GM23338 (cell line): ENCODE measurements at regions not wholly inside any gene's neighbourhood (a gene's known extent, or its start where the extent isn't known, plus 50 kb on each side); places are given as distances from the start of the nearest gene placed in this dataset.

Experiments used
- ATAC-seq: fragments of 200-7000 bp; cut with Tn5 transposase; 3 replicates; pipeline ENCODE4 v1.9.1; 2020
- DNase-seq: peaks from one replicate; pipeline ENCODE4 v3.0.0-alpha.2; 2015; ENCODE audit warnings: low spot score
- H2AFZ ChIP-seq: fragments of 200-600 bp; sonication (generic); 2 replicates; pipeline ENCODE4 v1.8.0; 2016; ENCODE audit warnings: antibody characterized with exemption, mild to moderate bottlenecking, moderate library complexity
- H3F3A ChIP-seq: fragments of 200-600 bp; sonication (generic); replicated peaks from 2 replicates; pipeline ENCODE4 v1.8.0; 2017; ENCODE audit warnings: antibody characterized with exemption, mixed run types, low read depth
- H3K27ac ChIP-seq: fragments of 200-600 bp; sonication (generic); 2 replicates; pipeline ENCODE4 v1.6.1; 2016; ENCODE audit warnings: low read depth
- H3K27me3 ChIP-seq: fragments of 200-600 bp; sonication (generic); 2 replicates; pipeline ENCODE4 v1.8.0; 2016; ENCODE audit warnings: mild to moderate bottlenecking, mixed run types, moderate library complexity; ENCODE audit not compliant: insufficient read depth
- H3K36me3 ChIP-seq: fragments of 200-600 bp; sonication (generic); 2 replicates; pipeline ENCODE4 v1.8.0; 2016; ENCODE audit warnings: mild to moderate bottlenecking; ENCODE audit not compliant: insufficient read depth
- H3K4me1 ChIP-seq: fragments of 200-600 bp; sonication (generic); 2 replicates; pipeline ENCODE4 v1.8.0; 2016; ENCODE audit warnings: mild to moderate bottlenecking, moderate library complexity; ENCODE audit not compliant: insufficient read depth
- H3K4me2 ChIP-seq: fragments of 200-600 bp; sonication (generic); 2 replicates; pipeline ENCODE4 v1.7.1; 2017; ENCODE audit warnings: mixed run types
- H3K4me3 ChIP-seq: fragments of 200-600 bp; sonication (generic); 2 replicates; pipeline ENCODE4 v1.6.1; 2016; ENCODE audit warnings: mixed run types
- H3K79me2 ChIP-seq: fragments of 200-600 bp; sonication (generic); replicated peaks from 2 replicates; pipeline ENCODE4 v1.8.0; 2017; ENCODE audit warnings: mild to moderate bottlenecking; ENCODE audit not compliant: insufficient read depth
- H3K9me2 ChIP-seq: fragments of 200-600 bp; sonication (generic); 2 replicates; pipeline ENCODE4 v1.8.0; 2017; ENCODE audit not compliant: insufficient read depth
- H4K20me1 ChIP-seq: fragments of 200-600 bp; sonication (generic); replicated peaks from 2 replicates; pipeline ENCODE4 v1.8.0; 2017; ENCODE audit warnings: mild to moderate bottlenecking; ENCODE audit not compliant: insufficient read depth
- H3K27ac Mint-ChIP-seq: 2 replicates; pipeline ENCODE4 v1.8.0; 2020; ENCODE audit warnings: inconsistent platforms, mild to moderate bottlenecking, moderate library complexity, mixed read lengths
- H3K27me3 Mint-ChIP-seq: 3 replicates; pipeline ENCODE4 v1.8.0; 2022; ENCODE audit warnings: low read depth, mild to moderate bottlenecking, moderate library complexity, mixed read lengths, inconsistent platforms; ENCODE audit not compliant: insufficient read depth, poor library complexity
- H3K36me3 Mint-ChIP-seq: 3 replicates; pipeline ENCODE4 v1.8.0; 2021; ENCODE audit warnings: low read depth, mild to moderate bottlenecking, inconsistent platforms, moderate library complexity, mixed read lengths
- H3K4me1 Mint-ChIP-seq: 3 replicates; pipeline ENCODE4 v1.8.0; 2020; ENCODE audit warnings: mild to moderate bottlenecking, inconsistent platforms, mixed read lengths
- H3K4me3 Mint-ChIP-seq: 3 replicates; pipeline ENCODE4 v1.8.0; 2021; ENCODE audit warnings: moderate library complexity, mild to moderate bottlenecking, inconsistent platforms, mixed read lengths
- H3K9me3 Mint-ChIP-seq: 3 replicates; pipeline ENCODE4 v1.8.0; 2020; ENCODE audit warnings: moderate library complexity, mild to moderate bottlenecking, inconsistent platforms, mixed read lengths
- CREB1 ChIP-seq: fragments of 250-450 bp; sonication (Bioruptor Pico); IDR thresholded peaks from 2 replicates; pipeline ENCODE4 v1.5.0; 2020; ENCODE audit warnings: low read depth, mild to moderate bottlenecking, moderate library complexity
- EZH2 ChIP-seq: fragments of 200-600 bp; sonication (generic); IDR thresholded peaks from one replicate; pipeline ENCODE4 v1.8.0; 2017; ENCODE audit warnings: antibody characterized with exemption, mild to moderate bottlenecking, low read depth; ENCODE audit not compliant: unreplicated experiment
- EZH2phosphoT487 ChIP-seq: fragments of 200-600 bp; sonication (generic); IDR thresholded peaks from one replicate; pipeline ENCODE4 v1.8.1; 2018; ENCODE audit warnings: antibody characterized with exemption; ENCODE audit not compliant: unreplicated experiment
- JUNB ChIP-seq: IDR thresholded peaks from one replicate; pipeline ENCODE4 v1.6.1; 2016; ENCODE audit warnings: antibody characterized with exemption; ENCODE audit not compliant: unreplicated experiment
- NANOG ChIP-seq: IDR thresholded peaks from 2 replicates; pipeline ENCODE4 v1.6.1; 2016; ENCODE audit warnings: antibody characterized with exemption, borderline replicate concordance
- POLR2AphosphoS5 ChIP-seq: IDR thresholded peaks from 2 replicates; pipeline ENCODE4 v1.6.1; 2016; ENCODE audit warnings: antibody characterized with exemption, low read depth
- STAT1 ChIP-seq: IDR thresholded peaks from one replicate; pipeline ENCODE4 v1.6.1; 2016; ENCODE audit warnings: antibody characterized with exemption; ENCODE audit not compliant: unreplicated experiment
- ZNF114 ChIP-seq: fragments of 250-450 bp; sonication (Bioruptor Pico); IDR thresholded peaks from 2 replicates; pipeline ENCODE4 v1.5.0; 2020; ENCODE audit warnings: mild to moderate bottlenecking, moderate library complexity
- ZNF331 ChIP-seq: fragments of 250-450 bp; sonication (Bioruptor Pico); IDR thresholded peaks from 2 replicates; pipeline ENCODE4 v1.5.0; 2020; ENCODE audit warnings: low read depth, mild to moderate bottlenecking, moderate library complexity
- TF ChIP-seq, protein P1 (sequence below): IDR thresholded peaks from one replicate; pipeline ENCODE4 v1.6.1; 2018; ENCODE audit warnings: antibody characterized with exemption; ENCODE audit not compliant: unreplicated experiment
- TF ChIP-seq, protein P2 (sequence below), 2 experiments: fragments of 200-600 bp in 1 of 2; sonication (generic) in 1 of 2; conservative IDR thresholded peaks; 2 replicates each; pipeline versions ENCODE4 v1.5.1 to v1.6.1; 2016 to 2017; ENCODE audit warnings: antibody characterized with exemption in 2 of 2, low read depth in 2 of 2, mild to moderate bottlenecking in 2 of 2, moderate library complexity in 1 of 2
- TF ChIP-seq, protein P3 (sequence below): IDR thresholded peaks from 2 replicates; pipeline ENCODE4 v1.6.1; 2016; ENCODE audit warnings: antibody characterized with exemption
- TF ChIP-seq, protein P4 (sequence below): fragments of 250-450 bp; sonication (Bioruptor Pico); IDR thresholded peaks from 2 replicates; pipeline ENCODE4 v1.5.0; 2020; ENCODE audit warnings: mild to moderate bottlenecking, moderate library complexity

DNA sequence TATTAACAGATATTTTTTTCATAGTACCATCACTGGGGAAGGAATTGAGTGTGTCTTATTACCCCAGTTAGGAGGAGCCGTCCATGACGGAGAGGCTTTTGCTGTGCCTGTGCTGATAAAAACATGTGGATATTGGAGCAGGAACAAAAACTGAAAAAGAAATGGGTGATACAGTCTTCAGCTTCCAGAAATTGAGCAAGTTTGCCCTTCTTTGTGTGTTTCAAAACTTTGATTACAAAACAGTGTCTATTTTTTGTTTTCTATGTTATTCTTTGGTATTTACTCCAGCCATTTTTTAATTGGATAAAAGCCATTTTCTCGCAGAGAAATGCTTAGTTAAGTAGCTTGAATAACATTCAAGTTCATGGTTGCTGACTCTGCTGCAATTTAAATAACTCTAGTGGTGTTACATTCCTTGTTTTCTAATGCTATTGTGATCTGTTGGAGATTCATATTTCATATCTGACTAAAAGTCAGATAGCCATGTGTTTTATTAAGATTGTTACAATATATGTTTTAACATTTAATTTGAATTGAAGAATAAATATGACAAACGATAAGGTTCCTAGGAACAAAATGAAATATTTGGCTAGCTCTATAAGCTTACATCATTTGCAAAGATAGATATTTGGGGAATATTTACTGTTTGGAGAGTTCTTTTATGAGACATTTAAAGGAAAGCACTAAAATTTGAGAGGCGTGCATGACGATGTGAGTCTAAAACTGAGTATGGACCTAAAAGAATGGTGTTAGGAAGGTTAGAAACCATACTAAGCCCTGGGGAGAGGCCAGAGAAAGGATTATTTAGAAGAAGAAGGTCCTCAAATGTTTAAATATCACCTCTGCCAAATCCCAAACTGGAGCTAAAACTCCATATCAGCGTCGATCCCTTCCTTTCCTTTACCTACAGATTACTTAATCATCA, 747.3 kb upstream of the CELF2 start:
- no peak overlapping the region for H3K4me2 ChIP-seq
- H3K36me3 ChIP-seq: no peaks in the 10 kb centered on the region
- no peaks in the 10 kb centered on the region for H3K79me2 ChIP-seq
- no peaks in the 10 kb centered on the region for H3K36me3 Mint-ChIP-seq
- H4K20me1 ChIP-seq: no peaks in the 10 kb centered on the region
- ATAC-seq (no peak), DNase-seq (no peak)
- H3K9me3 Mint-ChIP-seq: no peaks in the 10 kb centered on the region
- no peaks in the 10 kb centered on the region for H3K27me3 Mint-ChIP-seq
- H3K4me1 ChIP-seq: no peaks in the 10 kb centered on the region
- H3K9me2 ChIP-seq: no peaks in the 10 kb centered on the region
- no peak overlapping the region for H3K4me3 ChIP-seq
- no peak overlapping the region for H3K27ac Mint-ChIP-seq
- H3F3A ChIP-seq: no peaks in the 10 kb centered on the region
- H3K27me3 ChIP-seq: no peaks in the 10 kb centered on the region
- H3K4me1 Mint-ChIP-seq: no peaks in the 10 kb centered on the region
- TF ChIP-seq, protein P1, sequence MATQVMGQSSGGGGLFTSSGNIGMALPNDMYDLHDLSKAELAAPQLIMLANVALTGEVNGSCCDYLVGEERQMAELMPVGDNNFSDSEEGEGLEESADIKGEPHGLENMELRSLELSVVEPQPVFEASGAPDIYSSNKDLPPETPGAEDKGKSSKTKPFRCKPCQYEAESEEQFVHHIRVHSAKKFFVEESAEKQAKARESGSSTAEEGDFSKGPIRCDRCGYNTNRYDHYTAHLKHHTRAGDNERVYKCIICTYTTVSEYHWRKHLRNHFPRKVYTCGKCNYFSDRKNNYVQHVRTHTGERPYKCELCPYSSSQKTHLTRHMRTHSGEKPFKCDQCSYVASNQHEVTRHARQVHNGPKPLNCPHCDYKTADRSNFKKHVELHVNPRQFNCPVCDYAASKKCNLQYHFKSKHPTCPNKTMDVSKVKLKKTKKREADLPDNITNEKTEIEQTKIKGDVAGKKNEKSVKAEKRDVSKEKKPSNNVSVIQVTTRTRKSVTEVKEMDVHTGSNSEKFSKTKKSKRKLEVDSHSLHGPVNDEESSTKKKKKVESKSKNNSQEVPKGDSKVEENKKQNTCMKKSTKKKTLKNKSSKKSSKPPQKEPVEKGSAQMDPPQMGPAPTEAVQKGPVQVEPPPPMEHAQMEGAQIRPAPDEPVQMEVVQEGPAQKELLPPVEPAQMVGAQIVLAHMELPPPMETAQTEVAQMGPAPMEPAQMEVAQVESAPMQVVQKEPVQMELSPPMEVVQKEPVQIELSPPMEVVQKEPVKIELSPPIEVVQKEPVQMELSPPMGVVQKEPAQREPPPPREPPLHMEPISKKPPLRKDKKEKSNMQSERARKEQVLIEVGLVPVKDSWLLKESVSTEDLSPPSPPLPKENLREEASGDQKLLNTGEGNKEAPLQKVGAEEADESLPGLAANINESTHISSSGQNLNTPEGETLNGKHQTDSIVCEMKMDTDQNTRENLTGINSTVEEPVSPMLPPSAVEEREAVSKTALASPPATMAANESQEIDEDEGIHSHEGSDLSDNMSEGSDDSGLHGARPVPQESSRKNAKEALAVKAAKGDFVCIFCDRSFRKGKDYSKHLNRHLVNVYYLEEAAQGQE: no peak
- no peak for TF ChIP-seq STAT1
- no peak for TF ChIP-seq CREB1 (CRISPR knock-in tag)
- TF ChIP-seq, protein P2, sequence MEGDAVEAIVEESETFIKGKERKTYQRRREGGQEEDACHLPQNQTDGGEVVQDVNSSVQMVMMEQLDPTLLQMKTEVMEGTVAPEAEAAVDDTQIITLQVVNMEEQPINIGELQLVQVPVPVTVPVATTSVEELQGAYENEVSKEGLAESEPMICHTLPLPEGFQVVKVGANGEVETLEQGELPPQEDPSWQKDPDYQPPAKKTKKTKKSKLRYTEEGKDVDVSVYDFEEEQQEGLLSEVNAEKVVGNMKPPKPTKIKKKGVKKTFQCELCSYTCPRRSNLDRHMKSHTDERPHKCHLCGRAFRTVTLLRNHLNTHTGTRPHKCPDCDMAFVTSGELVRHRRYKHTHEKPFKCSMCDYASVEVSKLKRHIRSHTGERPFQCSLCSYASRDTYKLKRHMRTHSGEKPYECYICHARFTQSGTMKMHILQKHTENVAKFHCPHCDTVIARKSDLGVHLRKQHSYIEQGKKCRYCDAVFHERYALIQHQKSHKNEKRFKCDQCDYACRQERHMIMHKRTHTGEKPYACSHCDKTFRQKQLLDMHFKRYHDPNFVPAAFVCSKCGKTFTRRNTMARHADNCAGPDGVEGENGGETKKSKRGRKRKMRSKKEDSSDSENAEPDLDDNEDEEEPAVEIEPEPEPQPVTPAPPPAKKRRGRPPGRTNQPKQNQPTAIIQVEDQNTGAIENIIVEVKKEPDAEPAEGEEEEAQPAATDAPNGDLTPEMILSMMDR (conservative IDR thresholded peaks at IDR 0.05; ENCODE audit: low read depth in 2 of 2): no peak
- TF ChIP-seq, protein P3, sequence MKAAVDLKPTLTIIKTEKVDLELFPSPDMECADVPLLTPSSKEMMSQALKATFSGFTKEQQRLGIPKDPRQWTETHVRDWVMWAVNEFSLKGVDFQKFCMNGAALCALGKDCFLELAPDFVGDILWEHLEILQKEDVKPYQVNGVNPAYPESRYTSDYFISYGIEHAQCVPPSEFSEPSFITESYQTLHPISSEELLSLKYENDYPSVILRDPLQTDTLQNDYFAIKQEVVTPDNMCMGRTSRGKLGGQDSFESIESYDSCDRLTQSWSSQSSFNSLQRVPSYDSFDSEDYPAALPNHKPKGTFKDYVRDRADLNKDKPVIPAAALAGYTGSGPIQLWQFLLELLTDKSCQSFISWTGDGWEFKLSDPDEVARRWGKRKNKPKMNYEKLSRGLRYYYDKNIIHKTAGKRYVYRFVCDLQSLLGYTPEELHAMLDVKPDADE: no peak
- no peak for TF ChIP-seq ZNF114 (CRISPR knock-in tag)
- TF ChIP-seq, protein P4, sequence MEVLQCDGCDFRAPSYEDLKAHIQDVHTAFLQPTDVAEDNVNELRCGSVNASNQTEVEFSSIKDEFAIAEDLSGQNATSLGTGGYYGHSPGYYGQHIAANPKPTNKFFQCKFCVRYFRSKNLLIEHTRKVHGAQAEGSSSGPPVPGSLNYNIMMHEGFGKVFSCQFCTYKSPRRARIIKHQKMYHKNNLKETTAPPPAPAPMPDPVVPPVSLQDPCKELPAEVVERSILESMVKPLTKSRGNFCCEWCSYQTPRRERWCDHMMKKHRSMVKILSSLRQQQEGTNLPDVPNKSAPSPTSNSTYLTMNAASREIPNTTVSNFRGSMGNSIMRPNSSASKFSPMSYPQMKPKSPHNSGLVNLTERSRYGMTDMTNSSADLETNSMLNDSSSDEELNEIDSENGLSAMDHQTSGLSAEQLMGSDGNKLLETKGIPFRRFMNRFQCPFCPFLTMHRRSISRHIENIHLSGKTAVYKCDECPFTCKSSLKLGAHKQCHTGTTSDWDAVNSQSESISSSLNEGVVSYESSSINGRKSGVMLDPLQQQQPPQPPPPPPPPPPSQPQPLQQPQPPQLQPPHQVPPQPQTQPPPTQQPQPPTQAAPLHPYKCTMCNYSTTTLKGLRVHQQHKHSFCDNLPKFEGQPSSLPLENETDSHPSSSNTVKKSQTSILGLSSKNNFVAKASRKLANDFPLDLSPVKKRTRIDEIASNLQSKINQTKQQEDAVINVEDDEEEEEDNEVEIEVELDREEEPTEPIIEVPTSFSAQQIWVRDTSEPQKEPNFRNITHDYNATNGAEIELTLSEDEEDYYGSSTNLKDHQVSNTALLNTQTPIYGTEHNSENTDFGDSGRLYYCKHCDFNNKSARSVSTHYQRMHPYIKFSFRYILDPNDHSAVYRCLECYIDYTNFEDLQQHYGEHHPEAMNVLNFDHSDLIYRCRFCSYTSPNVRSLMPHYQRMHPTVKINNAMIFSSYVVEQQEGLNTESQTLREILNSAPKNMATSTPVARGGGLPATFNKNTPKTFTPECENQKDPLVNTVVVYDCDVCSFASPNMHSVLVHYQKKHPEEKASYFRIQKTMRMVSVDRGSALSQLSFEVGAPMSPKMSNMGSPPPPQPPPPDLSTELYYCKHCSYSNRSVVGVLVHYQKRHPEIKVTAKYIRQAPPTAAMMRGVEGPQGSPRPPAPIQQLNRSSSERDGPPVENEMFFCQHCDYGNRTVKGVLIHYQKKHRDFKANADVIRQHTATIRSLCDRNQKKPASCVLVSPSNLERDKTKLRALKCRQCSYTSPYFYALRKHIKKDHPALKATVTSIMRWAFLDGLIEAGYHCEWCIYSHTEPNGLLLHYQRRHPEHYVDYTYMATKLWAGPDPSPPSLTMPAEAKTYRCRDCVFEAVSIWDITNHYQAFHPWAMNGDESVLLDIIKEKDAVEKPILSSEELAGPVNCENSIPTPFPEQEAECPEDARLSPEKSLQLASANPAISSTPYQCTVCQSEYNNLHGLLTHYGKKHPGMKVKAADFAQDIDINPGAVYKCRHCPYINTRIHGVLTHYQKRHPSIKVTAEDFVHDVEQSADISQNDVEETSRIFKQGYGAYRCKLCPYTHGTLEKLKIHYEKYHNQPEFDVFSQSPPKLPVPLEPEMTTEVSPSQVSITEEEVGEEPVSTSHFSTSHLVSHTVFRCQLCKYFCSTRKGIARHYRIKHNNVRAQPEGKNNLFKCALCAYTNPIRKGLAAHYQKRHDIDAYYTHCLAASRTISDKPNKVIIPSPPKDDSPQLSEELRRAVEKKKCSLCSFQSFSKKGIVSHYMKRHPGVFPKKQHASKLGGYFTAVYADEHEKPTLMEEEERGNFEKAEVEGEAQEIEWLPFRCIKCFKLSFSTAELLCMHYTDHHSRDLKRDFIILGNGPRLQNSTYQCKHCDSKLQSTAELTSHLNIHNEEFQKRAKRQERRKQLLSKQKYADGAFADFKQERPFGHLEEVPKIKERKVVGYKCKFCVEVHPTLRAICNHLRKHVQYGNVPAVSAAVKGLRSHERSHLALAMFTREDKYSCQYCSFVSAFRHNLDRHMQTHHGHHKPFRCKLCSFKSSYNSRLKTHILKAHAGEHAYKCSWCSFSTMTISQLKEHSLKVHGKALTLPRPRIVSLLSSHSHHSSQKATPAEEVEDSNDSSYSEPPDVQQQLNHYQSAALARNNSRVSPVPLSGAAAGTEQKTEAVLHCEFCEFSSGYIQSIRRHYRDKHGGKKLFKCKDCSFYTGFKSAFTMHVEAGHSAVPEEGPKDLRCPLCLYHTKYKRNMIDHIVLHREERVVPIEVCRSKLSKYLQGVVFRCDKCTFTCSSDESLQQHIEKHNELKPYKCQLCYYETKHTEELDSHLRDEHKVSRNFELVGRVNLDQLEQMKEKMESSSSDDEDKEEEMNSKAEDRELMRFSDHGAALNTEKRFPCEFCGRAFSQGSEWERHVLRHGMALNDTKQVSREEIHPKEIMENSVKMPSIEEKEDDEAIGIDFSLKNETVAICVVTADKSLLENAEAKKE (CRISPR knock-in tag): no peak
- TF ChIP-seq EZH2phosphoT487: no peak
- TF ChIP-seq POLR2AphosphoS5: no peak
- no peak for TF ChIP-seq NANOG
- no peak for TF ChIP-seq EZH2
- TF ChIP-seq ZNF331: no peak
- no peak for TF ChIP-seq JUNB
- no peak overlapping the region for H3K4me3 Mint-ChIP-seq
- no peak overlapping the region for H2AFZ ChIP-seq
- no peak overlapping the region for H3K27ac ChIP-seq
